GM18861 (cell line): ENCODE measurements at regions not wholly inside any gene's neighbourhood (a gene's known extent, or its start where the extent isn't known, plus 50 kb on each side); places are given as distances from the start of the nearest gene placed in this dataset.
"Not testable (repeated sequence)": the region's sequence is repeated elsewhere in the genome, so short reads cannot be mapped to it uniquely, and the experiment has no call there.

Experiments used
- ATAC-seq: cut with Tn5 transposase; IDR thresholded peaks from one replicate; pipeline ENCODE4 v1.9.1; 2021; ENCODE audit not compliant: unreplicated experiment

GRCh38 chr2:67614454-67614853, 217.3 kb downstream of the ETAA1 start:
- no peak for ATAC-seq

- no peak for ATAC-seq
Observed at GRCh38 chr2:67616749-67617148, 219.6 kb downstream of the ETAA1 start.

DNA sequence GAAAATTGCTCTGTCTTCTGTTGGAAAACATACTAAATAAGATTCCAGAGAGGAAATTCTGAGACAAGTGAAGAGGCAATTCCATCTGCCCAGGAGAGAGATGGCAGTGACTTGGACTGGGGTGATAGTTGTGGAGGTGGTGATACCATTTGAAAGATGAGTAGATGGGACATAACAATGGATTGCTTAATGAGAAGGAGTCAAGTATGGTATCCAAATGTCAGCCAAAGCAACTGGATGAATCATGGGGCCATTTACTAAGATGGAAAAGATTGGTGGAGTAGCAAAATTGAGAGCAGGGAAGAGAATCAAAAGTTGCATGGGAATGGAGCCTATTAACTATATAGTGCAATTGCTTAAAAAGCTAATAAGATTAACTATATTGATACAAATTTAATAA, 222.1 kb downstream of the ETAA1 start:
- no peak for ATAC-seq

DNA sequence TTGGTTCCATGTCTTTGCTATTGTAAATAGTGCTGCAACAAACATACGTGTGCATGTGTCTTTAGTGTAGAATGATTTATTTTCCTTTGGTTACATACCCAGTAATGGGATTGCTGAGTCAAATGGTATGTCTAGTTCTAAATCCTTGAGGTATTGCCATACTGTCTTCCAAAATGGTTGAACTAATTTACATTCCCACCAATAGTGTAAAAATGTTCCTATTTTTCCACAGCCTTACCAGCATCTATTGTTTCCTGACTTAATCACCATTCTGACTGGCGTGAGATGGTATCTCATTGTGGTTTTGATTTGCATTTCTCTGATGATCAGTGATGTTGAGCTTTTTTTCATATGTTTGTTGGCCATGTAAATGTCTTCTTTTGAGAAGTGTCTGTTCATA, 226.6 kb downstream of the ETAA1 start:
- ATAC-seq = not testable (repeated sequence)

DNA sequence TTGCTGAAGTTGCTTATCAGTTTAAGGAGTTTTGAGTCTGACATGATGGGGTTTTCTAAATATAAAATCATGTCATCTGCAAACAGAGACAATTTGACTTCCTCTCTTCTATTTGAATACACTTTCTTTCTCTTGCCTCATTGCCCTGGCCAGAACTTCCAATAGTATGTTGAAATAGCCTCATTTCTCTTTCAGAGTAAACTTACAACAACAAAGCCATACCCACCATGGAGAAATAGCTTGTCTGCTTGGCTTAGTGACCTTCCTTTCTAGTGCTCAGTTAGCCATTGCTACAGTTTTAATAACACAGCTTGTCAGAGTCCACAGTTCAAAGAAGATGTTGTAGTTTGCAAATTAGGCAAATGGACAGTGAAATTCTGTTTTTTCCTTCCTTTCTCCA, 228.0 kb downstream of the ETAA1 start:
- no peak for ATAC-seq

DNA sequence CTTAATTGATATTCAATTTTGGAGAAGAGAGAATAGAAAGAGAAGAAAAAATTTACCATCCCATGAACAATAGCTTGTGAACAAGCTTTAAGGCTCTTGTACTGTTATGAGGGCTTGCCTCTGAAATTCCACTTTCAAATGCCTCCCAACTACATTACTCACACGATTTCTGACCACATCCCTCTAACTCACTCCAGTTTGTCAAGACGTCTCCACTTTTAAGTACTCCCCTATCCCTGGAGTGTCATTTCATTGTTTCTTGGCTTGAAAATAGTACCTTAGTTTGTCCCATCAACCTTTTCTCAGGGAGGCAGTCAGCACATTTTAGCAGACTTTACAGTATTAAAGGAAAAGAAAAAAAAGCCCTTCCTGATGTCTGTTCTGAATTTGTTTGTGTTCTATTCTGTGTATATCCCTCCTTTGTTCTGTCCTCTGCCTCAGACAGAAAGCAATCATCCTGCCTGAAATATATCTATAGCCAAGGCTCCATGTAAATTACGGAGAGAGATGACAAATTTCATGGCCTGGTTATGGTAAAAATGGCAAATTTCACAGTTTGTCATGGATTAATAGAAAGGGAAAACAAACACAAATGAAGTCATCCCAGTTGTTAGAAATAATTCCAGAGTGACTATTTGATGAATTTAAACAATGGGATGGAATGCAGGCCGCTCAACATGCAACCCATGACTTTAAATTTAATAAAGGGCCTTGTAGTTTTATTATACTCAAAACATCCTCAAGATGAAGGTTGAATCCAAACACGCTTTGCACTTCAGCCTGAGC, 228.8 kb downstream of the ETAA1 start:
- no peak for ATAC-seq

DNA sequence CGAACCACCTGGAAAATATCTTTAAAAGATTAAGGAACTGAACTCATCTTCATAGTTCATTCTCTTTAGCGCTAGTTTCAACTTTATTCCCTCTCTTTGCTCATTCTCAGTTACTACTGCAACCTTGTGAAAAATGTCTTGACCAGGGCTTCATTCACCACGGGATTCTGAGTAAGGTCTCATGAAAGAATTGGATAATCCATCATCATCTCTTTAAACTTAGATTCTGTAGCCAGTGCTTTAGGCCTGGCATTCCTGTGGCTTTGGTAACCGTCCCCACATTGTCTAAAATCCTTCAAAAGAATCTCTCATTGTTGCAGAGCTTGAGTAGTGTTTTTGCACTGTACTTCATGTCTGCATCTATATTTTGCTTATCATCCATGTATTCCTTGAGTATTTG, 229.5 kb downstream of the ETAA1 start:
- no peak for ATAC-seq

DNA sequence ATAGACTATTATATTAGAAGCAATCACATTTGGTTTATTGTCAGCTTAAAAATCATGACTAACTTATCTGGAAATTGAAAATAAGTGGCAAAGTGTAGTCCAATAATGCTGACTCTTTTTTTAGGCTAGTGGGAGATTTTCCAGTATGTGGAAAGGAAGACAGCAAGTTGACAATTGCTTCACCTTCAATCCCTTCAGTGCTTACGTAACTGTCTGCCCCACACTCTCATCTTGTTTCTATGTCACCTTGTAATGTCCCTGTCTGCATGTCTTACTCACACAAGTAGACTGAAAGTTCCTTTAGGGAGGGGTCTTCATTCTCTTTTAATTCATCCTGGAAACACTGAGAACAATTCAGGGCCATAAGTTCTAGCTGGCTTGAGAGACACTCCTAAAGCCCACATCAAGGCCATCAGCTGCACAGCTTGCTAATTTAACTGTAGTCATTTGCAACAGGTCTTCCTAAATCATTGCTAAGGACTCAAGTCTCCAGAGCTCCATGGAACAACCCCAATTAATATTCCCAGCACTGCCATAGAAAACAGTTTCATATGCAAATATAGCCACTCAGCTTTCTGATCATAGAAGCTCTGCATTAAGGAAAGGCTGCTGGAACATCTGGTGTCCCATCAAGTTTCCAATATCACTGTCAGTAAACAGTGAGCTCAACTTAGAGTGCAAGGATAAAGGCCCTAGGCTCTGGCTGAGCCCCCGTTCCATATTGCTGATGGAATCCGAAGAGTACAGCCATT, 230.5 kb downstream of the ETAA1 start:
- ATAC-seq = no peak

DNA sequence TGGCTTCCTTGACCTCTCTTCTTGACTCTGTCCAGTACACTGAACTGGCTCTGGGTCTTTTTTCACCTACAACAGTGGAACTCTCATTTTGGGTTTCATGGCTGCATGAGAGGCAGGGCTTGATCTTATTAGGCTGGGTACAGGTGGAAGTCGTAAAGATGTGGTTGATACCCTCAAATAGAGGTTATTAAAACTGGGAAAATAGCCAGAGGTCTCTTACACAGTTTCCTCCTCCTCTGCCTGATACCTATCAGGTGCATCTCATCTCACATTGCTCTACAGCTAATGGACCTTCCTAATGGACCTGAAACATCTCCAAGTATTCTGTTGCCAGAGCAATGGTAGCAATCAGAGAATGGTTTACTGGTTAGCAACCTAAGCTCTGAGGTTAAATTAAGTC, 231.8 kb downstream of the ETAA1 start:
- ATAC-seq = no peak

DNA sequence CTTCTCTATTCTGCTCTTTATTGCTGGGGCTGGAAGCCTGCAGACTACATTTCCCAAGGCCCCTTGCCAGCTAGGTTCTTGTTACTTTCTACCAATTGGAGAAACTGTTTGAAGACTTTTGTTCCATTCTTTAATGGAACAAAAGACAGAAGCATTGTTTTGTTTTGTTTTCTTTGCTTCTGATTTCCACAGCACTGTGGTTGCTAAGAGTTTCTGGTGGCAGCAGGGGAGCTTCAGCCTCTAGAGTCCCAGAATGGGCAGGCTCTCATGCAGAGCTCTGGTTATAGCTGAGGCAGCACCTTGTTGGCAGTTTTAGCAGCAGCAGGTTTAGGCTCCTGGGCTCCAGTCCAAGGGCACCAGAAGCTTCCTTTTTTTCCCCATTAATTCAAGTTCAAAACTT, 234.3 kb downstream of the ETAA1 start:
- ATAC-seq = no peak

GRCh38 chr2:67633212-67633856, 236.2 kb downstream of the ETAA1 start:
- ATAC-seq = no peak

DNA sequence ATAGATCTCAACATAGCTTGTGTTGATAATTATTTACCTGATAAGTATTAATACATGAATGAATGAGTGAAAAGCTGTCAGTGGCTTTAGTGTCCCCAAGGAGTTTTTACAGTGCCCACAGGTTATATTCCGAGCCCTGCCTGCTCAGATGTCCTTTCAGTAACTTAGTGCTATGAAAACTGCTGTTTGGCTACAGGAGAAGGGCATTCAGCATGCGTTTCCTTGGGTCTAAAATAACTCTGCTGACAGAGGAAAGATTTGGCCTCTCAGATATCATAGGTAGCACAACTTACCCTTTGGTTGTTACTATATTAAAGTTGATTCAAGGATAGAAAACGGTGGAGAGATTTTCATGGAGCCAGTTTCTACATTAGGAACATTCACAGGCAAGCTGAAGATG, 241.0 kb downstream of the ETAA1 start:
- ATAC-seq = no peak

GRCh38 chr2:67641312-67642045, 244.3 kb downstream of the ETAA1 start:
- no peak for ATAC-seq

DNA sequence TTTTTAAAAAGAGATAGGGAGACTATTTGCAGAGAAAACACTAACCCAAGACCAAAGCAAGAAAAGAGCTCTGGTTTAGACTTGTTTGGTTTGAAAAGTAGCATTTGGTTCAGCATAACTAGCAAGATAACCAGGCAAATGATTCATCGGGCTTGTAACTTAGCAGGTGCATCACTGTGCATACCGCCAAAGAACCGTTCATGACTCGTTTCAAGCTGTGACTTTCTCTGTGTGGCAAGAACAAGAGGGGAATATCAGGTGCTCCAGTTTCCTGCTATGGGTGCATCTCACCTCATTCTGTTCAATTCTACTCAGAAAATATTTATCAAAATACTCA, 244.9 kb downstream of the ETAA1 start:
- no peak for ATAC-seq

DNA sequence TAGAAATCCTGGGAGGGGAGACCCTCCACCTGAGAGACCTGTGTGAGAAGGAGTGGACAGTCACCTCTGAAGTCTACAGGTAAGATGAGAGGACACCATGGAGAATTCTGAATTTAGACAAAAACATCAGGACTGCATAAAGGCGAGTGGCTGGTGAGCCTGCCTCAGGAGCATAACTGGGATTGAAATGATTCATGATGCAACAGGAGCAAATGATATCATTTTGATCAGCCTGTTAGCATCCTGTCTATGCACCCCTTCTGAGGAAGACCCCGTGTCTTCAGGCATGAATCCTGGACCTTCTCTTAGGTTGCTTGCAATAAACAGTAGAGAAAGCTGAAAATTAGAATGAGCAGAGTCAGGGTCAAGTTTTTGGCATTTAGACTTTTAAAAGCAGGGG, 245.8 kb downstream of the ETAA1 start:
- no peak for ATAC-seq

DNA sequence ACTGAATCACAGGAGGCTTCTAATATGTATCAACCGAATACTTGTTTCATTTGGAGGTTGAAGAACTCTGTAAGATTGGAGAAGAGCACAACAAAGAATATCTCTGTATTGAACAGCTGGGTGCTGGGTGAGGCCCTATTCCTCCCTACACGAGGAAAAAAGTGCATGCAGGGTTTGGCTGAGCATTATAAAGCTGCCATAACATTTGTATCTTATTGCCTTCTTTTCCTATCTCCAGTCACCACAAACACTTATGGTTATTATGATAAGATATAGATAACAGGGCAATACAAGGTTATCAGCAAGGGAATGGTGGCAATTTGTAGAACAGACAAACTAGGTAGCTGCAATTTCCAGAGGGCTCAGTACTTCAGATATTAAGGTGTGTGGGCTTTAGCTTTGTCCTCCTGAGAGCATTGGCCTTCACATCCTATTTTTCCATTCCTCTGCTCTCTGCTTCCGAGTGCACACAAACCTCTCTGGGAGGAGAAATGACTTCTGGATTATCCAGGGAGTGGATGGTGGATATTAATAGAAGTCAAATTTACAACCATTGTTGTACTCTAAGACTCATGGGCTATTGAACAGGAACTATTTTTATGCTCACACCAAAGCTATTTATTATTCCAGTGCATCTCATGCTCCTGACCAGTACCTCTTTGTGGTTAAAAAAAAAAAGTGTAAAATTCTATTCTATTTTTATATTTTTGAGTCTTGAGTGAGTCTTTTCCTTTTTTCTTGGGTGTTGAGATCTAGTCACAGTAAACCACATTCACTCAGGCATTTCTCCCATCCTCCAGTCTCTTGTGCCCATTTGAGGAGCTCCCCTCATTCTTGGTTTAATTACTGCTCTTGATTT, 248.4 kb downstream of the ETAA1 start:
- no peak for ATAC-seq

DNA sequence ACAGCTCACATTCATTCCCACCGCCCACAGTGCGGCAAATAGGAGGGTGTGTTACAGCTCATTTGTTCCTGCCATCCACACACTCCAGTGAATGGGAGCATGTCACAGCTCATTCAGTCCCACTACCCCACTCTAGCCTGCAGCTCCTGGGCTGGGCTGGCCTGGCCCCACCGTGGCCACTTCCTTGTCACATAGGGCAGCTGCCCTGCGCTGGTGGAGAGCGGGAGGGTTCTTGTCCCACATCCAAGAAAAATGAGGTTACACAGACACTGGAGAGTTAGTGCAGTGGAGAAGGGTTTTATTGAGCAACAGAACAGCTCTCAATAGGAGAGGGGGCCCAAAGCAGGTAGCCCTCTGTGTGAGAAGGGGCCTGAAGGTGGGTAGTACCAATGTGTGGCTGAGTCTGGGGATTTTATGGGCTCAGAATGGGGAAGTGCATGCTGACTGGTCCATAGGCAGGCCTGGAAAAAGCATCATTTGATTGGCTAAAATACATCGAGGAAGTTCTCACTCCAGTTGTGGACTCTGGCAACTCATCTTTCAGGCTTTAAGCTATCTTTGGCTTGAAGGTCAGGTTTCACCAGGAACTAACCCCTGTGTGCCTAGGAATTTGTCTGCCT, 249.7 kb downstream of the ETAA1 start:
- no peak for ATAC-seq

DNA sequence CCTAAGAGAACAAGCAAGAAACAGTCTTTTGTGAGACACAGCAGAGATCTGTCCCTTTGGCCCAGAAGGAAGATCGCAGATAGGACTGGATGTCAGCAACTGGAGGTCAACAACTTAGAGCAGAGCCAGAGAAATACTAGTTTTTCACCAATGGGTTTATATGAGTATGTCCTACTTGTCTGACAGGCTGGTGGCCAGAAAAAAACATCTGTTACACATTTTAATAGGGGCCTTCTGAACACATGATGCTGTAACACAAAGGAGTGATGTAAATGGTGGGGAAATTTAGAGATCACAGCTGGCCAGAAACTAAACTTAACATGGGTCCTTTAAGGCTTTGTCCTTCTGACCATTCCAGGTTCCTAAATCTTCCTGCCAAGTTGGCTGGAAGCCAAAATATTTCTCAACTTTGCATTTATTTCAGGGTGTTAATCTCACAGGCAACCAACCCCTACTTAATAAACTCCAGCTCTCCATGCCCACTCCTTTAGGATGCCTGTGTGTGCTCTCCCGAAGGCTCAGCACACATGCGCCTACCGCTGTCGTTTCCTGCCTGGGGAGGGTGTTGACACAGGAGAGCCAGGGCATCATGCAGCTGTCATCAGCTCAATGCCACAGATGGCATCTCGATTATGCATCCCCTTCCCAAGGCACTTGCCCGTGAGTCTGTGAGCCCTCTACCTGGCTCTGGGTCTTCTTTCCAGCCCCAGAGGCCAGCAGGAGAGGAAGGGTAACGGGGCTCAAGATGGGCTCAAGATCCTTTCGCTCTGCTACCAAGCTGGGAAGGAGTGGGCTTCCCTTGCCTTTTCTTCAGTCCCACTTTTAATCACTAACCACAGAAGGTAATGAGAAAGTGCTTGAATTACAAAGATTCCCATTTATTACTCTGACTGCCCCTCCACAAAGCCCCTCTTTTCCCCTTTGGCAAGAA, 252.5 kb downstream of the ETAA1 start:
- ATAC-seq = no peak
